Right lobe of liver (tissue), 4 donors: ENCODE measurements at regions not wholly inside any gene's neighbourhood (a gene's known extent, or its start where the extent isn't known, plus 50 kb on each side); places are given as distances from the start of the nearest gene placed in this dataset.

Experiments
- CTCF ChIP-seq, 4 donors: fragments of 200-600 bp in 3 of 4; fragments of 450-650 bp in 1 of 4; IDR thresholded peaks; one replicate each; pipeline versions ENCODE4 v1.5.1 to v1.8.0; 2016 to 2022; ENCODE audit warnings: antibody characterized with exemption in 4 of 4, mild to moderate bottlenecking in 2 of 4
- POLR2A ChIP-seq: fragments of 450-650 bp; IDR thresholded peaks from one replicate; pipeline ENCODE4 v1.6.1; 2017; ENCODE audit warnings: antibody characterized with exemption, mild to moderate bottlenecking
- donor health status: DM: no; HTN: no; CAD: no.
- donor health status: DM: no; HTN: no; CAD: no.
- donor health status: DM: no; HTN: yes; CAD: no.

- TF ChIP-seq POLR2A (no peak), CTCF (IDR thresholded peaks at IDR 0.05) (no peak)
Measured at GRCh38 chr21:28299946-28300345, 692.7 kb downstream of the LTN1 start.
